ENCODE measurements at regions not wholly inside any gene's neighbourhood (a gene's known extent, or its start where the extent isn't known, plus 50 kb on each side); places are given as distances from the start of the nearest gene placed in this dataset.

GRCh38 chr12:13534242-13534641 is 337.7 kb downstream of the EMP1 start:
- TF ChIP-seq EZH2 (IDR thresholded peaks at IDR 0.05), result no peak
- no peak for TF ChIP-seq ZFX (IDR thresholded peaks at IDR 0.05)
- no peak for TF ChIP-seq CTCF (IDR thresholded peaks at IDR 0.05 in 2 of 3, conservative IDR thresholded peaks at IDR 0.05 in 1 of 3; ENCODE audit: borderline replicate concordance in 1 of 3, insufficient read depth in 1 of 3, low read depth in 2 of 3, low read length in 2 of 3)

All from HCT116 (cell line).